Liver (tissue), 2 donors: ENCODE measurements at regions not wholly inside any gene's neighbourhood (a gene's known extent, or its start where the extent isn't known, plus 50 kb on each side); places are given as distances from the start of the nearest gene placed in this dataset.

Source experiments
- CTCF ChIP-seq: fragments of 150-350 bp; IDR thresholded peaks from 2 replicates; pipeline ENCODE4 v1.5.1; 2017; ENCODE audit warnings: improper control_type of control experiment, low read depth, low read length; ENCODE audit not compliant: missing input control
- FOXA1 ChIP-seq: IDR thresholded peaks from 2 replicates; pipeline ENCODE4 v1.6.1; 2016; ENCODE audit warnings: antibody characterized with exemption
- donor health status: healthy.

- no peak for TF ChIP-seq FOXA1
- TF ChIP-seq CTCF, result no peak
Measured at GRCh38 chr7:31175672-31176071, 123.6 kb downstream of the ADCYAP1R1 start.
